Calu3 (cell line): ENCODE measurements at regions not wholly inside any gene's neighbourhood (a gene's known extent, or its start where the extent isn't known, plus 50 kb on each side); places are given as distances from the start of the nearest gene placed in this dataset.

ENCODE experiments used
- BruUV-seq: library from RNA; stranded (reverse); fragments of 400-500 nt; replicated peaks from 2 replicates; lab custom pipeline; 2021; lab: Mats Ljungman, UMichigan
- CTCF ChIA-PET: fragments of 300-600 bp; sonication (Branson Sonifier 250); formaldehyde crosslinking; loops from one replicate; lab custom pipeline; 2022; ENCODE audit warnings: antibody characterized with exemption; lab: Charles Lee
- DNase-seq: peaks from one replicate; pipeline ENCODE4 v3.0.0; 2022
- H3K27ac Mint-ChIP-seq: one replicate; pipeline ENCODE4 v1.8.0; 2022; ENCODE audit warnings: mixed read lengths; ENCODE audit not compliant: unreplicated experiment
- H3K27me3 Mint-ChIP-seq: one replicate; pipeline ENCODE4 v1.8.0; 2022; ENCODE audit warnings: mixed read lengths; ENCODE audit not compliant: unreplicated experiment
- H3K36me3 Mint-ChIP-seq: one replicate; pipeline ENCODE4 v1.8.0; 2022; ENCODE audit warnings: mild to moderate bottlenecking, moderate library complexity, mixed read lengths; ENCODE audit not compliant: insufficient read depth, unreplicated experiment
- H3K4me1 Mint-ChIP-seq: one replicate; pipeline ENCODE4 v1.8.0; 2022; ENCODE audit warnings: mild to moderate bottlenecking, low read depth, mixed read lengths; ENCODE audit not compliant: unreplicated experiment
- H3K4me3 Mint-ChIP-seq: one replicate; pipeline ENCODE4 v1.8.0; 2022; ENCODE audit warnings: mild to moderate bottlenecking, low read depth, moderate library complexity, mixed read lengths; ENCODE audit not compliant: unreplicated experiment
- H3K9me3 Mint-ChIP-seq: one replicate; pipeline ENCODE4 v1.8.0; 2022; ENCODE audit warnings: low read depth, mixed read lengths; ENCODE audit not compliant: unreplicated experiment
- intact Hi-C: fragments of 100-400 bp; cut with micrococcal nuclease; formaldehyde crosslinking; loops from one replicate; pipeline ENCODE4 v1.10.0; 2022; ENCODE audit not compliant: unreplicated experiment
- TF ChIP-seq, protein P1 (sequence below): fragments of 200-600 bp; IDR thresholded peaks from one replicate; pipeline ENCODE4 v1.8.0; 2022; ENCODE audit warnings: antibody characterized with exemption; ENCODE audit not compliant: unreplicated experiment

- TF ChIP-seq, protein P1, sequence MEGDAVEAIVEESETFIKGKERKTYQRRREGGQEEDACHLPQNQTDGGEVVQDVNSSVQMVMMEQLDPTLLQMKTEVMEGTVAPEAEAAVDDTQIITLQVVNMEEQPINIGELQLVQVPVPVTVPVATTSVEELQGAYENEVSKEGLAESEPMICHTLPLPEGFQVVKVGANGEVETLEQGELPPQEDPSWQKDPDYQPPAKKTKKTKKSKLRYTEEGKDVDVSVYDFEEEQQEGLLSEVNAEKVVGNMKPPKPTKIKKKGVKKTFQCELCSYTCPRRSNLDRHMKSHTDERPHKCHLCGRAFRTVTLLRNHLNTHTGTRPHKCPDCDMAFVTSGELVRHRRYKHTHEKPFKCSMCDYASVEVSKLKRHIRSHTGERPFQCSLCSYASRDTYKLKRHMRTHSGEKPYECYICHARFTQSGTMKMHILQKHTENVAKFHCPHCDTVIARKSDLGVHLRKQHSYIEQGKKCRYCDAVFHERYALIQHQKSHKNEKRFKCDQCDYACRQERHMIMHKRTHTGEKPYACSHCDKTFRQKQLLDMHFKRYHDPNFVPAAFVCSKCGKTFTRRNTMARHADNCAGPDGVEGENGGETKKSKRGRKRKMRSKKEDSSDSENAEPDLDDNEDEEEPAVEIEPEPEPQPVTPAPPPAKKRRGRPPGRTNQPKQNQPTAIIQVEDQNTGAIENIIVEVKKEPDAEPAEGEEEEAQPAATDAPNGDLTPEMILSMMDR, result no peak
- peaks cover 4% of the 10 kb centered on the region for H3K36me3 Mint-ChIP-seq
- intact Hi-C loops, result no loop called here
- no peak overlapping the region for H3K27ac Mint-ChIP-seq
- DNase-seq, result no peak
- no peak overlapping the region for H3K4me3 Mint-ChIP-seq
- H3K9me3 Mint-ChIP-seq, result no peaks in the 10 kb centered on the region
- CTCF ChIA-PET, result no interaction called here
- H3K27me3 Mint-ChIP-seq, result no peaks in the 10 kb centered on the region
- H3K4me1 Mint-ChIP-seq, result peaks cover 25% of the 10 kb centered on the region
- BruUV-seq, result no TSS peak
These were observed 469.8 kb downstream of the PCNX1 start for GRCh38 chr14:71377099-71377498.

DNA sequence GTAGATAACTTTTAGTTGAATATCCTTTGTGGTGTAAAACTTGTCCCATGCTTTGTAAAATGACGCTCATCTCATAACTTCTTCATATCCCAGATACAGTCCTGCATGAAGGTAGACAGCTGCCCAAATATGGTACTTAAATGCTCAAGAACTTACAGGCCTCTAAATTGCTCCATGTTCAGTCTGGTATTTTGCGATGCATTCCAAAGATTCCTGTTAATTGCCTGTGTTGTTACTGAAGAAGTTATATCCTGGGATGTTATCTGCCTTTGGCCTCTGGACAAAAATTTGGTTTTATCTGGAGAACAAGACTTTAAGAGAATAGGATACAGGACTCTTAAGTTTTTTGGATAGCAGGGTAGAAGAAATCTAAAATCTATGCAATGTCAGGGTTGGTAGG, 473.0 kb downstream of the PCNX1 start:
- TF ChIP-seq, protein P1, result no peak
- Mint-ChIP-seq H3K4me1 (peaks cover 28% of the 10 kb centered on the region), H3K27me3 (no peaks in the 10 kb centered on the region), H3K4me3 (no peak overlapping the region), H3K9me3 (no peaks in the 10 kb centered on the region), H3K36me3 (peaks cover 4% of the 10 kb centered on the region), H3K27ac (no peak overlapping the region)
- DNase-seq, result no peak
- CTCF ChIA-PET, result no interaction called here
- BruUV-seq, result no TSS peak
- intact Hi-C loops, result no loop called here

DNA sequence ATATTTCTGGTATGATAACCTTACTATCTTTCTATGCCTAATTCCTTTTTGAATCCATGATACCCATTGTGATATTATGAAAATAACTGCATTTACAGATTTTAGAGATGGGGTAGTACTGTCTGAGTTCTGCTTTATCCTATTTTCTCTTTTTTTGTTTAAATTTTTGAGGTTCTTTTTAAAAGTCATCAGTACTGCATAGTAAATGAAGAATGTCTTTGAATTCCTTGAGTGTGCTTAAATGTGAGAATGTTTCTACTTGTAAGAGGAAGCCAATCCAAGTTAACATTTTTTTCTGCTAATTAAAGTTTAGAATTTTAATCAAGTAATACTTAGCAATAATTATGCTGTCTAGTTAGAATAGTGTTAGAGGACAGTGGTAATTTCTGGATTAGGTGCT, 474.6 kb downstream of the PCNX1 start:
- Mint-ChIP-seq H3K36me3 (peaks cover 4% of the 10 kb centered on the region), H3K9me3 (no peaks in the 10 kb centered on the region), H3K4me1 (peaks cover 28% of the 10 kb centered on the region), H3K4me3 (no peak overlapping the region), H3K27me3 (no peaks in the 10 kb centered on the region), H3K27ac (no peak overlapping the region)
- DNase-seq, result no peak
- BruUV-seq, result no TSS peak
- CTCF ChIA-PET, result no interaction called here
- TF ChIP-seq, protein P1, result no peak
- intact Hi-C loops, result no loop called here

DNA sequence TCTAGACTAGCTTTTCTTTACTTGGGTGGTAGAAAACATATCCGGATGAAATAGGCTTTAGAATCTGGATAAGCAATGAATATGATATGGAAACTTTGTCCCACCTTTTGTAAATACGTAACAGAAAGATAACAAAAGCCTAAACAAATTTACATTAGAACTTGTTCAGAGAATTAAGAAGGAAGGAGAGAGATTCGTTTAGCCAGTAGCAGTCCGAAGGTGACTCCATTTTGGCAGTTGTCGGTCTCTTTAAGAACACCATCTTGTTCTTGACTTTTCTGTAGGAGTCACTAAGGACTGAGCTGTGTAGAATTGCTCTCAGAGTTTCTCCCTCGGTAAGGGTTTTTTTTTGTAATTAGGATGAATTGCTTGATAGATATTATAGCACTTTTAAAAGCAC, 475.1 kb downstream of the PCNX1 start:
- H3K4me1 Mint-ChIP-seq, result peaks cover 28% of the 10 kb centered on the region

More for the DNA sequence above, 475.1 kb downstream of the PCNX1 start:
- H3K4me3 Mint-ChIP-seq, result no peak overlapping the region
- no peak for DNase-seq
- BruUV-seq, result no TSS peak
- H3K27ac Mint-ChIP-seq, result no peak overlapping the region
- H3K9me3 Mint-ChIP-seq, result no peaks in the 10 kb centered on the region
- H3K36me3 Mint-ChIP-seq, result peaks cover 4% of the 10 kb centered on the region
- TF ChIP-seq, protein P1, result no peak
- intact Hi-C loops, result no loop called here
- H3K27me3 Mint-ChIP-seq, result no peaks in the 10 kb centered on the region
- CTCF ChIA-PET, result no interaction called here
